ENCODE measurements at regions not wholly inside any gene's neighbourhood (a gene's known extent, or its start where the extent isn't known, plus 50 kb on each side); places are given as distances from the start of the nearest gene placed in this dataset.
A peak's percentile ranks its signal among the peaks of the same experiment; 100 is the strongest.

- TF ChIP-seq, protein P1, sequence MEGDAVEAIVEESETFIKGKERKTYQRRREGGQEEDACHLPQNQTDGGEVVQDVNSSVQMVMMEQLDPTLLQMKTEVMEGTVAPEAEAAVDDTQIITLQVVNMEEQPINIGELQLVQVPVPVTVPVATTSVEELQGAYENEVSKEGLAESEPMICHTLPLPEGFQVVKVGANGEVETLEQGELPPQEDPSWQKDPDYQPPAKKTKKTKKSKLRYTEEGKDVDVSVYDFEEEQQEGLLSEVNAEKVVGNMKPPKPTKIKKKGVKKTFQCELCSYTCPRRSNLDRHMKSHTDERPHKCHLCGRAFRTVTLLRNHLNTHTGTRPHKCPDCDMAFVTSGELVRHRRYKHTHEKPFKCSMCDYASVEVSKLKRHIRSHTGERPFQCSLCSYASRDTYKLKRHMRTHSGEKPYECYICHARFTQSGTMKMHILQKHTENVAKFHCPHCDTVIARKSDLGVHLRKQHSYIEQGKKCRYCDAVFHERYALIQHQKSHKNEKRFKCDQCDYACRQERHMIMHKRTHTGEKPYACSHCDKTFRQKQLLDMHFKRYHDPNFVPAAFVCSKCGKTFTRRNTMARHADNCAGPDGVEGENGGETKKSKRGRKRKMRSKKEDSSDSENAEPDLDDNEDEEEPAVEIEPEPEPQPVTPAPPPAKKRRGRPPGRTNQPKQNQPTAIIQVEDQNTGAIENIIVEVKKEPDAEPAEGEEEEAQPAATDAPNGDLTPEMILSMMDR (IDR thresholded peaks at IDR 0.05; ENCODE audit: insufficient read depth, low read length, missing control alignments), result peak; percentile 69
- DNase-seq (ENCODE audit: low read depth, low spot score), result peak; percentile 53
- H3K4me3 ChIP-seq (ENCODE audit: low read depth, low read length), result no peak overlapping the region
- CTCF ChIA-PET, result interaction anchor here (0.6 to 4.3 kb wide), 63 partner anchors 10 to 660 kb away, joined by 3 to 116 read pairs (median 4); partner anchors contain the start of gene EN1
- POLR2A ChIA-PET, result no interaction called here
Measured at GRCh38 chr2:118221536-118222272, 133.4 kb downstream of the INSIG2 start.

DNA sequence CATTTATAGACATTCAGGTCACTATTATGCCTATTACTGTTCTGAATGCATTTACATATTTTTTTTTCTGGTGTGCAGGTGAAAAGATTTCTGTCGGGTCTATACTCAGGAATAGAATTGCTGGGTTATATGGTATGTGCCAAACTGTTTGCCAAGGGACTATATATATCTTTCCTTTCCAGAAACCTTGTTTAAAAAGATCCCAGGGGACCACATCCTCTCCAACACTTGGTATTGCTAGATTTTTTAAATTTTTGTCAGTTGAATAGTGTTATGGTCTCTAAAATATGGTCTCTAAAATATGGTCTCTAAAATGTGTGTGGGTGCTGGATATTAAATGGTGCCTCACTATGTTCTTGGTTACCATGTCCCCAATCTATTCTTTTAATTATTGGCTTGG is 131.3 kb downstream of the INSIG2 start:
- no peak overlapping the region for H3K4me3 ChIP-seq (ENCODE audit: low read depth, low read length)
- ChIA-PET POLR2A (no interaction called here), CTCF (no interaction called here)
- TF ChIP-seq, protein P1 (IDR thresholded peaks at IDR 0.05; ENCODE audit: insufficient read depth, low read length, missing control alignments), result no peak
- no peak for DNase-seq (ENCODE audit: low read depth, low spot score)

DNA sequence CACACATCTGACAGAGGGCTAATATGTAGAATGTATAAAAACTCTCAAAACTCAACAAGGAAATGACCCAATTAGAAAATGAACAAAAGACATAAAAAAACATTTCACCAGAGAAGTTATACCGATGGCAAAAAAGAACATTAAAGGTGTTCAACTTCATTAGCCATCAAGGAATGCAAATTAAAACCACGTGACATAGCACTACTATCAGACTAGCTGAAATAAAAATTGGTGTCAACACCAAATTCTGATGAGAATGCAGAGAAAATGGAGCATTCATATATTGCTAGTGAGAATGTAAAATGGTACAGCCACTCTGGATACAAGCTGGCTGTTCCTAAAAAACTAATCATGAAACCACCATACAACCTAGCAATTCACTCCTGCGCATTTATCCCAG is 128.0 kb downstream of the INSIG2 start:
- H3K4me3 ChIP-seq (ENCODE audit: low read depth, low read length), result no peak overlapping the region
- POLR2A ChIA-PET, result no interaction called here

DNA sequence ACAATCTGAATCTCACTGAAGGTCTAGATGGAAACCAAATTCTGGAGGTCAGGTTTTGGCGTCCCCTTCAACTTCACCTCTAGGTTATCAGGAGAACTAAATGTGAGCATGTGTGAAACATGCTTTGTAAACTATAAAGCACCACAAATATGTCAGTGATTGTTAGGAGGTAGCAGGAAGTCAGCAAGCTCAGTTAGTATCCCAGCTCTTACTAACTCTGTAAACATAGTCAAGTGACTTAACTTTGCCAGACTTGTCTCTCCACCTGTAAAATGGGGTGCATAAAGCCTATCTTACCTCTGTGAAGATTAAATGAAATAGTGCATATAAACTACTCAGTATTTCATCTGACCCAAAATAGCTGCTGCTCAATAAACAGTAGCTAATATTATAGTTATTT is 121.5 kb downstream of the INSIG2 start:
- ChIA-PET CTCF (interaction anchor here (1.0 to 4.7 kb wide), 4 partner anchors 12 to 655 kb away, joined by 3 to 17 read pairs (median 12); no protein-coding TSS in a partner anchor), POLR2A (no interaction called here)
- TF ChIP-seq, protein P1 (IDR thresholded peaks at IDR 0.05; ENCODE audit: insufficient read depth, low read length, missing control alignments), result no peak
- H3K4me3 ChIP-seq (ENCODE audit: low read depth, low read length), result no peak overlapping the region
- DNase-seq (ENCODE audit: low read depth, low spot score), result no peak

More for the DNA sequence above, 128.0 kb downstream of the INSIG2 start:
- TF ChIP-seq, protein P1 (IDR thresholded peaks at IDR 0.05; ENCODE audit: insufficient read depth, low read length, missing control alignments), result no peak
- CTCF ChIA-PET, result interaction anchor here (0.6 to 3.5 kb wide), 7 partner anchors 14 to 653 kb away, joined by 3 to 17 read pairs (median 6); no protein-coding TSS in a partner anchor
- DNase-seq (ENCODE audit: low read depth, low spot score), result no peak

DNA sequence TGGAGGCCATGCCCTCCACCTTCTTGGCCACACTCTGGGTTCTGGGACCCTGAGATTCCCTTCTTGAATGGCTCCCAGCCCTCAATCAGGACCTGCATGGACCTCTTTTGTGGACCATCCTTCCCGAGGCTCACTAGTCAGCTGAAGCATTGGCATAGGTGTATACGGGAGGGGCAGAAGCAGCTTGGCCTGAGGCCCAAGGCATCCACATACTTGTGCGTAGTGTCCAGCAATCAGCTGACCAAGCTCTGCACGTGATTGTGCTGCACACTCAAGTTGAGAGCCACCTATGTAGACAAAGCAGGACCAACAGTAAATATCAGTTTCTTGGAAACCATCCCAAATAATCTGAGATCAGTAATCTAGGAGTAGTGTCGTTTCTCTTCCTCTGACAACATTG is 119.6 kb downstream of the INSIG2 start:
- TF ChIP-seq, protein P1 (IDR thresholded peaks at IDR 0.05; ENCODE audit: insufficient read depth, low read length, missing control alignments), result no peak
- no peak for DNase-seq (ENCODE audit: low read depth, low spot score)
- POLR2A ChIA-PET, result no interaction called here
- CTCF ChIA-PET, result interaction anchor here (1.3 to 4.7 kb wide), 4 partner anchors 14 to 674 kb away, joined by 3 to 17 read pairs (median 6); no protein-coding TSS in a partner anchor
- H3K4me3 ChIP-seq (ENCODE audit: low read depth, low read length), result no peak overlapping the region

- TF ChIP-seq, protein P1 (IDR thresholded peaks at IDR 0.05; ENCODE audit: insufficient read depth, low read length, missing control alignments), result peak; percentile 88
- ChIA-PET CTCF (interaction anchor here (0.9 to 5.9 kb wide), 21 partner anchors 9 to 680 kb away, joined by 3 to 63 read pairs (median 4); no protein-coding TSS in a partner anchor), POLR2A (no interaction called here)
- no peak for DNase-seq (ENCODE audit: low read depth, low spot score)
- no peak overlapping the region for H3K4me3 ChIP-seq (ENCODE audit: low read depth, low read length)
Measured at GRCh38 chr2:118202707-118203303, 114.5 kb downstream of the INSIG2 start.

Data from AG04449 (cell line).